SK-N-SH treated with all-trans-retinoic acid at 6 μM for 48 hours (cell line): ENCODE measurements at regions not wholly inside any gene's neighbourhood (a gene's known extent, or its start where the extent isn't known, plus 50 kb on each side); places are given as distances from the start of the nearest gene placed in this dataset.

Experiments
- ATAC-seq: fragments of 200-7000 bp; cut with Tn5 transposase; 3 replicates; pipeline ENCODE4 v1.9.1; 2020; ENCODE audit warnings: mild to moderate bottlenecking, moderate library complexity
- ARNTL ChIP-seq: fragments of 450-650 bp; formaldehyde crosslinking; IDR thresholded peaks from 2 replicates; pipeline ENCODE4 v1.5.0; 2020; ENCODE audit warnings: low read depth, mild to moderate bottlenecking, moderate library complexity, borderline replicate concordance
- BACH2 ChIP-seq: fragments of 250-450 bp; sonication (Bioruptor Pico); IDR thresholded peaks from 2 replicates; pipeline ENCODE4 v1.9.0; 2021; ENCODE audit warnings: mild to moderate bottlenecking, borderline replicate concordance
- CSDC2 ChIP-seq: fragments of 250-450 bp; sonication (Bioruptor Pico); IDR thresholded peaks from 2 replicates; pipeline ENCODE4 v1.5.0; 2020; ENCODE audit warnings: mild to moderate bottlenecking, moderate library complexity
- ESRRG ChIP-seq: fragments of 250-450 bp; sonication (Bioruptor Pico); IDR thresholded peaks from 2 replicates; pipeline ENCODE4 v1.6.1; 2021; ENCODE audit warnings: mild to moderate bottlenecking
- GLIS3 ChIP-seq: fragments of 250-450 bp; sonication (Bioruptor Pico); IDR thresholded peaks from 2 replicates; pipeline ENCODE4 v1.5.0; 2020; ENCODE audit warnings: mild to moderate bottlenecking, moderate library complexity
- ISL1 ChIP-seq: fragments of 250-450 bp; sonication (Bioruptor Pico); IDR thresholded peaks from 2 replicates; pipeline ENCODE4 v2.1.2; 2022; ENCODE audit warnings: mild to moderate bottlenecking, moderate library complexity
- OSR1 ChIP-seq: fragments of 250-450 bp; sonication (Bioruptor Pico); IDR thresholded peaks from 2 replicates; pipeline ENCODE4 v1.8.0; 2022; ENCODE audit warnings: moderate library complexity, mild to moderate bottlenecking, inconsistent platforms
- PPARA ChIP-seq: fragments of 250-450 bp; sonication (Bioruptor Pico); IDR thresholded peaks from 2 replicates; pipeline ENCODE4 v1.5.0; 2020; ENCODE audit warnings: mild to moderate bottlenecking, borderline replicate concordance
- RARB ChIP-seq: fragments of 250-450 bp; sonication (Bioruptor Pico); IDR thresholded peaks from 2 replicates; pipeline ENCODE4 v1.8.0; 2021; ENCODE audit warnings: mild to moderate bottlenecking, moderate library complexity
- SNAI2 ChIP-seq: fragments of 250-450 bp; sonication (Bioruptor Pico); IDR thresholded peaks from 2 replicates; pipeline ENCODE4 v1.5.0; 2020; ENCODE audit warnings: mild to moderate bottlenecking, moderate library complexity
- TCF4 ChIP-seq: fragments of 250-450 bp; sonication (Bioruptor Pico); IDR thresholded peaks from 2 replicates; pipeline ENCODE4 v1.8.0; 2021; ENCODE audit warnings: mild to moderate bottlenecking, moderate library complexity, borderline replicate concordance
- TOX ChIP-seq: fragments of 250-450 bp; sonication (Bioruptor Pico); IDR thresholded peaks from 2 replicates; pipeline ENCODE4 v1.8.0; 2021; ENCODE audit warnings: mild to moderate bottlenecking, moderate library complexity, borderline replicate concordance
- ZC3H10 ChIP-seq: fragments of 250-450 bp; sonication (Bioruptor Pico); IDR thresholded peaks from 2 replicates; pipeline ENCODE4 v1.5.1; 2021; ENCODE audit warnings: mild to moderate bottlenecking, moderate library complexity
- ZFP3 ChIP-seq: fragments of 250-450 bp; sonication (Bioruptor Pico); IDR thresholded peaks from 2 replicates; pipeline ENCODE4 v1.5.0; 2020; ENCODE audit warnings: mild to moderate bottlenecking, moderate library complexity
- ZFP30 ChIP-seq: fragments of 450-650 bp; formaldehyde crosslinking; IDR thresholded peaks from 2 replicates; pipeline ENCODE4 v1.5.0; 2022; ENCODE audit warnings: mild to moderate bottlenecking, moderate library complexity
- ZNF565 ChIP-seq: fragments of 450-650 bp; formaldehyde crosslinking; conservative IDR thresholded peaks from 2 replicates; pipeline ENCODE4 v1.5.0; 2020; ENCODE audit warnings: low read depth, mild to moderate bottlenecking, moderate library complexity
- ZNF70 ChIP-seq: fragments of 450-650 bp; formaldehyde crosslinking; IDR thresholded peaks from 2 replicates; pipeline ENCODE4 v1.5.0; 2020; ENCODE audit warnings: mild to moderate bottlenecking, moderate library complexity
- ZNF8 ChIP-seq: fragments of 450-650 bp; formaldehyde crosslinking; IDR thresholded peaks from 2 replicates; pipeline ENCODE4 v1.5.0; 2020; ENCODE audit warnings: mild to moderate bottlenecking, moderate library complexity
- TF ChIP-seq, protein P1 (sequence below): fragments of 250-450 bp; sonication (Bioruptor Pico); IDR thresholded peaks from 2 replicates; pipeline ENCODE4 v1.5.1; 2020; ENCODE audit warnings: low read depth, mild to moderate bottlenecking, moderate library complexity
- TF ChIP-seq, protein P2 (sequence below): fragments of 250-450 bp; sonication (Bioruptor Pico); IDR thresholded peaks from 2 replicates; pipeline ENCODE4 v1.8.0; 2021; ENCODE audit warnings: low read depth, mild to moderate bottlenecking, moderate library complexity, borderline replicate concordance
- TF ChIP-seq, protein P3 (sequence below): fragments of 250-450 bp; sonication (Bioruptor Pico); IDR thresholded peaks from 2 replicates; pipeline ENCODE4 v1.5.1; 2021; ENCODE audit warnings: mild to moderate bottlenecking, moderate library complexity
- TF ChIP-seq, protein P4 (sequence below): fragments of 250-450 bp; sonication (Bioruptor Pico); IDR thresholded peaks from 2 replicates; pipeline ENCODE4 v1.8.0; 2020; ENCODE audit warnings: mild to moderate bottlenecking, moderate library complexity, borderline replicate concordance
- TF ChIP-seq, protein P5 (sequence below): fragments of 250-450 bp; sonication (Bioruptor Pico); IDR thresholded peaks from 2 replicates; pipeline ENCODE4 v1.5.0; 2020; ENCODE audit warnings: mild to moderate bottlenecking, moderate library complexity

DNA sequence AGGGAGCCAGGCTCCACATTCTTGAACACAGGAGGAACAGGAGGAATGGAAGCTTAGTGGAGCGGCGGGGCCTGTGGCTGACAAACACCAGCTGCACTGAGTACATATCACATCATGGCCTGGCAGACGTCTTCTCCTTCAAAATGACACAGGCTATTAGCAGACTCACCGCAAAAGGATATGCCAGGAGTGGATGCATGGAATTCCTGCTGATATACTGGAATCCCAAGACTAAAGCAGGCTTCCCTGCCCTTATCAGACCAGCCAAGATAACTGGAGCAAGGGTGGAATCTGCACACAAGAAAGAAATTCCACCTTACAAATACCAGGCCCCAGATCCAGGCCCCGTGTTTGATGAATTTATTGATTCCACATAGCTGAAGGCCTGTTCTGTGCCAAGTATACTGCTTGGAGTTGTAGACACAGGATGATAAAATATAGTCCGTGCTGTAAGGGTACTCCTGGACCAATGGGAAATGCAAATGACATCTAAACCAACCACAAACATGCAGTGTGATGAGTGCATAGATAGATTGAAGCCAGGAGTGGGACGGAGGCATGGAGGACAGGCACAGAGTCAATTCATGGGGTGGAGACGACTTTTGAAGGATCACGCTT, 480.5 kb upstream of the ZMIZ1 start:
- no peak for TF ChIP-seq PPARA
- TF ChIP-seq TOX (CRISPR knock-in tag), result peak; percentile 82
- peak; percentile 91; the same call in 1 of the 2 replicates for TF ChIP-seq SNAI2 (CRISPR knock-in tag)
- TF ChIP-seq ZFP3 (CRISPR knock-in tag), result peak; percentile 80
- TF ChIP-seq ESRRG, result peak; percentile 84; the same call in 1 of the 2 replicates
- TF ChIP-seq ZNF8, result no peak; the same call in 1 of the 2 replicates
- no peak; the same call in 1 of the 2 replicates for TF ChIP-seq RARB (CRISPR knock-in tag)
- peak; percentile 97 for TF ChIP-seq ISL1 (CRISPR knock-in tag)
- peak; percentile 73; the same call in 1 of the 2 replicates for TF ChIP-seq CSDC2 (CRISPR knock-in tag)
- no peak for TF ChIP-seq OSR1 (CRISPR knock-in tag)
- TF ChIP-seq, protein P1, sequence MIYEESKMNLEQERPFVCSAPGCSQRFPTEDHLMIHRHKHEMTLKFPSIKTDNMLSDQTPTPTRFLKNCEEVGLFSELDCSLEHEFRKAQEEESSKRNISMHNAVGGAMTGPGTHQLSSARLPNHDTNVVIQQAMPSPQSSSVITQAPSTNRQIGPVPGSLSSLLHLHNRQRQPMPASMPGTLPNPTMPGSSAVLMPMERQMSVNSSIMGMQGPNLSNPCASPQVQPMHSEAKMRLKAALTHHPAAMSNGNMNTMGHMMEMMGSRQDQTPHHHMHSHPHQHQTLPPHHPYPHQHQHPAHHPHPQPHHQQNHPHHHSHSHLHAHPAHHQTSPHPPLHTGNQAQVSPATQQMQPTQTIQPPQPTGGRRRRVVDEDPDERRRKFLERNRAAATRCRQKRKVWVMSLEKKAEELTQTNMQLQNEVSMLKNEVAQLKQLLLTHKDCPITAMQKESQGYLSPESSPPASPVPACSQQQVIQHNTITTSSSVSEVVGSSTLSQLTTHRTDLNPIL (CRISPR knock-in tag), result peak; percentile 87
- TF ChIP-seq, protein P2, sequence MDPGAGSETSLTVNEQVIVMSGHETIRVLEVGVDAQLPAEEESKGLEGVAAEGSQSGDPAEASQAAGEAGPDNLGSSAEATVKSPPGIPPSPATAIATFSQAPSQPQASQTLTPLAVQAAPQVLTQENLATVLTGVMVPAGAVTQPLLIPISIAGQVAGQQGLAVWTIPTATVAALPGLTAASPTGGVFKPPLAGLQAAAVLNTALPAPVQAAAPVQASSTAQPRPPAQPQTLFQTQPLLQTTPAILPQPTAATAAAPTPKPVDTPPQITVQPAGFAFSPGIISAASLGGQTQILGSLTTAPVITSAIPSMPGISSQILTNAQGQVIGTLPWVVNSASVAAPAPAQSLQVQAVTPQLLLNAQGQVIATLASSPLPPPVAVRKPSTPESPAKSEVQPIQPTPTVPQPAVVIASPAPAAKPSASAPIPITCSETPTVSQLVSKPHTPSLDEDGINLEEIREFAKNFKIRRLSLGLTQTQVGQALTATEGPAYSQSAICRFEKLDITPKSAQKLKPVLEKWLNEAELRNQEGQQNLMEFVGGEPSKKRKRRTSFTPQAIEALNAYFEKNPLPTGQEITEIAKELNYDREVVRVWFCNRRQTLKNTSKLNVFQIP (CRISPR knock-in tag), result peak; percentile 77; the same call in 1 of the 2 replicates
- TF ChIP-seq ZC3H10 (CRISPR knock-in tag), result no peak
- no peak for TF ChIP-seq ARNTL (CRISPR knock-in tag)
- TF ChIP-seq GLIS3 (CRISPR knock-in tag), result peak; percentile 68; the same call in 1 of the 2 replicates
- TF ChIP-seq ZNF70 (CRISPR knock-in tag), result no peak
- TF ChIP-seq, protein P3, sequence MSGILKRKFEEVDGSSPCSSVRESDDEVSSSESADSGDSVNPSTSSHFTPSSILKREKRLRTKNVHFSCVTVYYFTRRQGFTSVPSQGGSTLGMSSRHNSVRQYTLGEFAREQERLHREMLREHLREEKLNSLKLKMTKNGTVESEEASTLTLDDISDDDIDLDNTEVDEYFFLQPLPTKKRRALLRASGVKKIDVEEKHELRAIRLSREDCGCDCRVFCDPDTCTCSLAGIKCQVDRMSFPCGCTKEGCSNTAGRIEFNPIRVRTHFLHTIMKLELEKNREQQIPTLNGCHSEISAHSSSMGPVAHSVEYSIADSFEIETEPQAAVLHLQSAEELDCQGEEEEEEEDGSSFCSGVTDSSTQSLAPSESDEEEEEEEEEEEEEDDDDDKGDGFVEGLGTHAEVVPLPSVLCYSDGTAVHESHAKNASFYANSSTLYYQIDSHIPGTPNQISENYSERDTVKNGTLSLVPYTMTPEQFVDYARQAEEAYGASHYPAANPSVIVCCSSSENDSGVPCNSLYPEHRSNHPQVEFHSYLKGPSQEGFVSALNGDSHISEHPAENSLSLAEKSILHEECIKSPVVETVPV, result peak; percentile 83
- TF ChIP-seq, protein P4, sequence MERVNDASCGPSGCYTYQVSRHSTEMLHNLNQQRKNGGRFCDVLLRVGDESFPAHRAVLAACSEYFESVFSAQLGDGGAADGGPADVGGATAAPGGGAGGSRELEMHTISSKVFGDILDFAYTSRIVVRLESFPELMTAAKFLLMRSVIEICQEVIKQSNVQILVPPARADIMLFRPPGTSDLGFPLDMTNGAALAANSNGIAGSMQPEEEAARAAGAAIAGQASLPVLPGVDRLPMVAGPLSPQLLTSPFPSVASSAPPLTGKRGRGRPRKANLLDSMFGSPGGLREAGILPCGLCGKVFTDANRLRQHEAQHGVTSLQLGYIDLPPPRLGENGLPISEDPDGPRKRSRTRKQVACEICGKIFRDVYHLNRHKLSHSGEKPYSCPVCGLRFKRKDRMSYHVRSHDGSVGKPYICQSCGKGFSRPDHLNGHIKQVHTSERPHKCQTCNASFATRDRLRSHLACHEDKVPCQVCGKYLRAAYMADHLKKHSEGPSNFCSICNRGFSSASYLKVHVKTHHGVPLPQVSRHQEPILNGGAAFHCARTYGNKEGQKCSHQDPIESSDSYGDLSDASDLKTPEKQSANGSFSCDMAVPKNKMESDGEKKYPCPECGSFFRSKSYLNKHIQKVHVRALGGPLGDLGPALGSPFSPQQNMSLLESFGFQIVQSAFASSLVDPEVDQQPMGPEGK (CRISPR knock-in tag), result peak; percentile 73
- TF ChIP-seq TCF4 (CRISPR knock-in tag), result peak; percentile 87; the same call in 1 of the 2 replicates
- no peak for TF ChIP-seq BACH2 (CRISPR knock-in tag)
- TF ChIP-seq, protein P5, sequence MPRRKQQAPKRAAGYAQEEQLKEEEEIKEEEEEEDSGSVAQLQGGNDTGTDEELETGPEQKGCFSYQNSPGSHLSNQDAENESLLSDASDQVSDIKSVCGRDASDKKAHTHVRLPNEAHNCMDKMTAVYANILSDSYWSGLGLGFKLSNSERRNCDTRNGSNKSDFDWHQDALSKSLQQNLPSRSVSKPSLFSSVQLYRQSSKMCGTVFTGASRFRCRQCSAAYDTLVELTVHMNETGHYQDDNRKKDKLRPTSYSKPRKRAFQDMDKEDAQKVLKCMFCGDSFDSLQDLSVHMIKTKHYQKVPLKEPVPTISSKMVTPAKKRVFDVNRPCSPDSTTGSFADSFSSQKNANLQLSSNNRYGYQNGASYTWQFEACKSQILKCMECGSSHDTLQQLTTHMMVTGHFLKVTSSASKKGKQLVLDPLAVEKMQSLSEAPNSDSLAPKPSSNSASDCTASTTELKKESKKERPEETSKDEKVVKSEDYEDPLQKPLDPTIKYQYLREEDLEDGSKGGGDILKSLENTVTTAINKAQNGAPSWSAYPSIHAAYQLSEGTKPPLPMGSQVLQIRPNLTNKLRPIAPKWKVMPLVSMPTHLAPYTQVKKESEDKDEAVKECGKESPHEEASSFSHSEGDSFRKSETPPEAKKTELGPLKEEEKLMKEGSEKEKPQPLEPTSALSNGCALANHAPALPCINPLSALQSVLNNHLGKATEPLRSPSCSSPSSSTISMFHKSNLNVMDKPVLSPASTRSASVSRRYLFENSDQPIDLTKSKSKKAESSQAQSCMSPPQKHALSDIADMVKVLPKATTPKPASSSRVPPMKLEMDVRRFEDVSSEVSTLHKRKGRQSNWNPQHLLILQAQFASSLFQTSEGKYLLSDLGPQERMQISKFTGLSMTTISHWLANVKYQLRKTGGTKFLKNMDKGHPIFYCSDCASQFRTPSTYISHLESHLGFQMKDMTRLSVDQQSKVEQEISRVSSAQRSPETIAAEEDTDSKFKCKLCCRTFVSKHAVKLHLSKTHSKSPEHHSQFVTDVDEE (CRISPR knock-in tag), result peak; percentile 96
- TF ChIP-seq ZNF565, result 0 out of 2 replicates have a peak, but pooled peaks have one; percentile 68
- ATAC-seq, result peak; percentile 97

DNA sequence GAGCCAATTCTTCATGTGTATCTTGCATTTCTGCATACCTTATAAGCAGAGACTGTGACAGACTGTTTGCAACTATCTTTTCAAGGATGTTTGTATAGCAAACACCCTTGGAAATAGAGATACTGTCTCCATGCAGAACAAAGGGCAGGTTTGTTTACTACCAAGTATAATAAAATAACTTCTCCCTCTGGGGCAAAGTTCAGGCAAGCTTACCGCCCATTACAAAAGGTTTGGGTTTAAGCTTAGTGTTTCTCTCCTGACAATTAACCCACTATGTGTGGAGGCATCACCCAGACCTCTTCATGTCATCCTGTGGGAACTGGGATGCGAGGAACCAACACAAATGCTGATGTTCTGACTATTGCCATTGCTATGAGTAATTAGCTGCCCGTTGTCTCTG, 479.1 kb upstream of the ZMIZ1 start:
- no peak for ATAC-seq
- no peak for TF ChIP-seq GLIS3 (CRISPR knock-in tag)

DNA sequence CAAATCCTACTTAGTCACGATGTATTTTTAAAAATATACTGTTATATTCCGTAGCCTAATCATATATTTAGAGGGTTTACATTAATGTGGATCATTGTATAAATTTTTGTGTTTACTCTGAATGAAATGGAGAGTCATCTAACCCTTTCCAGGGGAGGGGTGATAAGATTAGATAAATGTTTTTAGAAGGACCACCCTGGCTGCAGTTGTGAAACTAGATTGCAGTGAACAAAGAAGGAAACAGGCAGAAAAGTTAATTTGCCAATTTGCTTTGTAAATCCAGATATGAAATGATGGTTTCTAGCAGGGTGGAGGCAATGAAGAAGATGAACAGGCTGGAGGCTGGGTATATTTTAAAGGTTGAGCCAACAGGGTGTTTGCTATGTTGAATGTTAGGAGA, 477.7 kb upstream of the ZMIZ1 start:
- no peak for ATAC-seq
- TF ChIP-seq ISL1 (CRISPR knock-in tag) (no peak), ARNTL (CRISPR knock-in tag) (no peak), CSDC2 (CRISPR knock-in tag) (no peak), TCF4 (CRISPR knock-in tag) (no peak), TOX (CRISPR knock-in tag) (no peak), RARB (CRISPR knock-in tag) (no peak), SNAI2 (CRISPR knock-in tag) (no peak), ZNF565 (no peak), OSR1 (CRISPR knock-in tag) (no peak), ZFP30 (CRISPR knock-in tag) (no peak)
- TF ChIP-seq, protein P3, result no peak
- TF ChIP-seq, protein P5 (CRISPR knock-in tag), result no peak
